ENCODE measurements at regions not wholly inside any gene's neighbourhood (a gene's known extent, or its start where the extent isn't known, plus 50 kb on each side); places are given as distances from the start of the nearest gene placed in this dataset.

DNA sequence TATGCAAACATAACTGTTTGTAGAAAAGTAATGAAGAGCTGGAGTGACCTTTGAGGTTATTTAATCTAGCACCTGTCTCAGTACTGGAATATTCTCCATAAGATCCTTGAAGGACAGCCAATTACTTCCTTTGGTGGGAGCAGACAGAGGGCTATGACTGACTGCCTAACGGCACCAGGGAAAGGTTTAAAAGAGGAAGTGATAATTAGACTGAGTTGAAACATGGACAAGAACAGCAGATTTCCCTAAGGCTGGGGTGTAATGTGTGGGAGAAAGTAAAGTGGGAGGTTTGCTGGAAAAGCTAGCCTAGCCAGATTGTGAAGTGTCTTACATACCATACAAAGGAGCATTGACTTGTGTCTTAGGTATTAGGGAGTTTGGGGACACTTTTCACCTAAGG is 191.3 kb upstream of the PCDH9 start:
- no peaks in the 10 kb centered on the region for H3K4me1 ChIP-seq (replicated peaks in 1 of 4; ENCODE audit: control insufficient read depth in 3 of 4, insufficient read depth in 4 of 4, low read length in 3 of 4)
- ChIA-PET POLR2A (ENCODE audit: partially characterized antibody) (no interaction called here), CTCF (ENCODE audit: partially characterized antibody) (no interaction called here)
- no peak overlapping the region for H3K23ac ChIP-seq (ENCODE audit: insufficient read length)
- DNase-seq (ENCODE audit: low read depth in 1 of 2, low spot score in 2 of 2) (no peak), FAIRE-seq (no peak)
- no peaks in the 10 kb centered on the region for H3K9me3 ChIP-seq (ENCODE audit: insufficient read depth in 2 of 2, low read depth in 1 of 2, low read length in 1 of 2)
- H2BK15ac ChIP-seq (ENCODE audit: low read length), result no peak overlapping the region
- no peaks in the 10 kb centered on the region for H4K20me1 ChIP-seq (replicated peaks in 1 of 2; ENCODE audit: control insufficient read depth in 1 of 2, insufficient read depth in 2 of 2, low read length in 2 of 2)
- H4K8ac ChIP-seq (ENCODE audit: extremely low read depth, insufficient read depth, low read length), result no peak overlapping the region
- no peaks in the 10 kb centered on the region for H3K79me1 ChIP-seq (ENCODE audit: low read depth, low read length)
- H3K56ac ChIP-seq (replicated peaks; ENCODE audit: insufficient read length, low read depth, low read length), result no peak overlapping the region
- no peaks in the 10 kb centered on the region for H3K36me3 ChIP-seq (ENCODE audit: control insufficient read depth in 2 of 4, insufficient read depth in 4 of 4, low read length in 3 of 4)
- no peak overlapping the region for H3K14ac ChIP-seq (ENCODE audit: insufficient read length)
- no peak overlapping the region for H2BK12ac ChIP-seq (ENCODE audit: low read depth, low read length)
- H2BK5ac ChIP-seq (ENCODE audit: low read depth, low read length), result no peak overlapping the region
- H3K27ac ChIP-seq (ENCODE audit: low read depth, low read length), result no peak overlapping the region
- H4K91ac ChIP-seq (replicated peaks; ENCODE audit: insufficient read length, low read length), result no peak overlapping the region
- 88% methylated on average over 1 of the region's 1 CpG; no CpG with 5 or more reads in 1 of the 2 experiments for WGBS, 2 experiments (ENCODE audit: extremely low coverage in 1 of 2, insufficient coverage in 1 of 2, insufficient read length in 1 of 2, insufficient replicate concordance in 2 of 2, low coverage in 1 of 2, low lambda C conversion rate in 2 of 2, missing lambda C conversion rate in 1 of 2)
- no peak overlapping the region for H2BK120ac ChIP-seq (replicated peaks; ENCODE audit: low read depth, low read length)
- H2AK5ac ChIP-seq (ENCODE audit: low read depth, low read length), result no peak overlapping the region
- H3K18ac ChIP-seq (ENCODE audit: extremely low read depth, low read length), result no peak overlapping the region
- H3K4ac ChIP-seq (replicated peaks; ENCODE audit: insufficient read length, low read depth, low read length), result no peak overlapping the region
- H4K5ac ChIP-seq (ENCODE audit: insufficient read length, low read depth, low read length), result no peak overlapping the region
- no peak overlapping the region for H2BK20ac ChIP-seq (ENCODE audit: low read length)
- 0 out of 2 replicates have a peak overlapping the region, but pooled peaks have one; percentile 44 for H2AFZ ChIP-seq (ENCODE audit: low read length)
- H3K23me2 ChIP-seq (ENCODE audit: low read depth, low read length), result no peaks in the 10 kb centered on the region
- H3K4me2 ChIP-seq (ENCODE audit: insufficient read depth in 1 of 2, low read depth in 2 of 2, low read length in 2 of 2), result no peak overlapping the region
- H3K9ac ChIP-seq (replicated peaks in 1 of 4; ENCODE audit: extremely low read depth in 1 of 4, low read depth in 3 of 4, low read length in 3 of 4), result no peak overlapping the region
- H3K27me3 ChIP-seq (replicated peaks in 1 of 4; ENCODE audit: control insufficient read depth in 3 of 4, extremely low read depth in 1 of 4, insufficient read depth in 3 of 4, low read length in 3 of 4), result no peaks in the 10 kb centered on the region
- no peaks in the 10 kb centered on the region for H3K79me2 ChIP-seq (ENCODE audit: control insufficient read depth in 1 of 2, insufficient read depth in 2 of 2, low read length in 2 of 2)
- no peak overlapping the region for H3K4me3 ChIP-seq (ENCODE audit: extremely low read depth in 1 of 4, insufficient read depth in 2 of 4, low read depth in 3 of 4, low read length in 4 of 4)
- TF ChIP-seq SP2 (IDR thresholded peaks at IDR 0.05; ENCODE audit: low read length) (no peak), CTBP2 (IDR thresholded peaks at IDR 0.05; ENCODE audit: borderline replicate concordance, insufficient read depth, insufficient read length, low read length) (no peak), GTF2F1 (IDR thresholded peaks at IDR 0.05; ENCODE audit: borderline replicate concordance, low read depth, low read length) (no peak), HDAC6 (IDR thresholded peaks at IDR 0.05; ENCODE audit: low read depth, low read length) (no peak), MAFK (IDR thresholded peaks at IDR 0.05; ENCODE audit: low read depth, low read length) (no peak), EP300 (IDR thresholded peaks at IDR 0.05; ENCODE audit: borderline replicate concordance in 1 of 2, low read depth in 2 of 2, low read length in 2 of 2) (no peak), CHD2 (IDR thresholded peaks at IDR 0.05; ENCODE audit: low read length) (no peak), GABPA (IDR thresholded peaks at IDR 0.05; ENCODE audit: borderline replicate concordance, insufficient read depth, low read length) (no peak), BRCA1 (IDR thresholded peaks at IDR 0.05; ENCODE audit: low read depth, low read length) (no peak), KDM5A (IDR thresholded peaks at IDR 0.05; ENCODE audit: low read length) (no peak), TBP (IDR thresholded peaks at IDR 0.05; ENCODE audit: low read depth, low read length) (no peak)
- TF ChIP-seq, protein P1, sequence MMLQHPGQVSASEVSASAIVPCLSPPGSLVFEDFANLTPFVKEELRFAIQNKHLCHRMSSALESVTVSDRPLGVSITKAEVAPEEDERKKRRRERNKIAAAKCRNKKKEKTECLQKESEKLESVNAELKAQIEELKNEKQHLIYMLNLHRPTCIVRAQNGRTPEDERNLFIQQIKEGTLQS (IDR thresholded peaks at IDR 0.05; ENCODE audit: insufficient read depth, low read depth, low read length), result no peak
- TF ChIP-seq, protein P2, sequence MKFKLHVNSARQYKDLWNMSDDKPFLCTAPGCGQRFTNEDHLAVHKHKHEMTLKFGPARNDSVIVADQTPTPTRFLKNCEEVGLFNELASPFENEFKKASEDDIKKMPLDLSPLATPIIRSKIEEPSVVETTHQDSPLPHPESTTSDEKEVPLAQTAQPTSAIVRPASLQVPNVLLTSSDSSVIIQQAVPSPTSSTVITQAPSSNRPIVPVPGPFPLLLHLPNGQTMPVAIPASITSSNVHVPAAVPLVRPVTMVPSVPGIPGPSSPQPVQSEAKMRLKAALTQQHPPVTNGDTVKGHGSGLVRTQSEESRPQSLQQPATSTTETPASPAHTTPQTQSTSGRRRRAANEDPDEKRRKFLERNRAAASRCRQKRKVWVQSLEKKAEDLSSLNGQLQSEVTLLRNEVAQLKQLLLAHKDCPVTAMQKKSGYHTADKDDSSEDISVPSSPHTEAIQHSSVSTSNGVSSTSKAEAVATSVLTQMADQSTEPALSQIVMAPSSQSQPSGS (IDR thresholded peaks at IDR 0.05; ENCODE audit: low read length), result no peak

Measured in H1 (cell line).